A673 (cell line): ENCODE measurements at regions not wholly inside any gene's neighbourhood (a gene's known extent, or its start where the extent isn't known, plus 50 kb on each side); places are given as distances from the start of the nearest gene placed in this dataset.

Experiments used
- CTCF ChIP-seq: fragments of 300-800, 200-600 bp; sonication (generic); conservative IDR thresholded peaks from 2 replicates; pipeline ENCODE4 v1.5.1; 2017; ENCODE audit warnings: low read depth, mild to moderate bottlenecking, antibody characterized with exemption, low read length, moderate library complexity, mixed read lengths
- EZH2 ChIP-seq: fragments of 200-600 bp; sonication (generic); IDR thresholded peaks from 2 replicates; pipeline ENCODE4 v1.6.1; 2017; ENCODE audit warnings: borderline replicate concordance, low read depth, mild to moderate bottlenecking, mixed read lengths, antibody characterized with exemption, low read length; ENCODE audit not compliant: poor library complexity, severe bottlenecking

GRCh38 chr18:27349284-27349882, 164.3 kb upstream of the CHST9 start:
- no peak for TF ChIP-seq EZH2
- no peak for TF ChIP-seq CTCF
